Mesenchymal stem cell (in vitro differentiated cells and primary cell): ENCODE measurements at regions not wholly inside any gene's neighbourhood (a gene's known extent, or its start where the extent isn't known, plus 50 kb on each side); places are given as distances from the start of the nearest gene placed in this dataset.
A peak's percentile ranks its signal among the peaks of the same experiment; 100 is the strongest.

ENCODE experiments used
- DNase-seq: peaks from one replicate; pipeline ENCODE4 v3.0.0-alpha.2; 2013
- H2AFZ ChIP-seq: one replicate; pipeline ENCODE4 v1.6.1; 2013; ENCODE audit warnings: low read depth, mild to moderate bottlenecking, control low read depth, inconsistent platforms, low read length, moderate library complexity
- H2AK5ac ChIP-seq: 2 replicates; pipeline ENCODE4 v1.6.1; 2013; ENCODE audit warnings: low read length, moderate library complexity, mild to moderate bottlenecking, inconsistent platforms; ENCODE audit not compliant: severe bottlenecking
- H2BK120ac ChIP-seq: one replicate; pipeline ENCODE4 v1.6.1; 2013; ENCODE audit warnings: low read depth, mild to moderate bottlenecking, inconsistent platforms, low read length, moderate library complexity
- H2BK12ac ChIP-seq, 2 experiments: one replicate each; pipeline ENCODE4 v1.6.1; 2013; ENCODE audit warnings: inconsistent platforms in 2 of 2, low read length in 2 of 2, mild to moderate bottlenecking in 2 of 2, moderate library complexity in 2 of 2, control low read depth in 1 of 2
- H2BK15ac ChIP-seq: one replicate; pipeline ENCODE4 v1.6.1; 2013; ENCODE audit warnings: mild to moderate bottlenecking, low read depth, inconsistent platforms; ENCODE audit not compliant: poor library complexity, severe bottlenecking
- H2BK5ac ChIP-seq: 2 replicates; pipeline ENCODE4 v1.6.1; 2013; ENCODE audit warnings: low read depth, mild to moderate bottlenecking, low read length, control low read depth, inconsistent platforms; ENCODE audit not compliant: poor library complexity, severe bottlenecking
- H3K14ac ChIP-seq, 2 experiments: one replicate each; pipeline ENCODE4 v1.6.1; 2013; ENCODE audit warnings: inconsistent platforms in 2 of 2, low read length in 2 of 2, control low read depth in 1 of 2, mild to moderate bottlenecking in 1 of 2, moderate library complexity in 1 of 2
- H3K18ac ChIP-seq, 2 experiments: one replicate each; pipeline ENCODE4 v1.6.1; 2013; ENCODE audit warnings: inconsistent platforms in 2 of 2, low read length in 2 of 2, control low read depth in 1 of 2, low read depth in 1 of 2, mild to moderate bottlenecking in 1 of 2
- H3K23ac ChIP-seq, 2 experiments: one replicate each; pipeline ENCODE4 v1.6.1; 2013; ENCODE audit warnings: inconsistent platforms in 2 of 2, low read length in 2 of 2, mild to moderate bottlenecking in 2 of 2, moderate library complexity in 2 of 2, control low read depth in 1 of 2
- H3K27ac ChIP-seq: 2 replicates; pipeline ENCODE4 v1.5.1; 2013; ENCODE audit warnings: mild to moderate bottlenecking, moderate library complexity, low read length, control low read depth, inconsistent platforms; ENCODE audit not compliant: poor library complexity, severe bottlenecking
- H3K27me3 ChIP-seq, 2 experiments: 2 replicates each; pipeline versions ENCODE4 v1.6.1 to v1.7.0; 2013; ENCODE audit warnings: low read length in 2 of 2, mild to moderate bottlenecking in 2 of 2, moderate library complexity in 2 of 2, control low read depth in 1 of 2, inconsistent platforms in 1 of 2; ENCODE audit not compliant: control insufficient read depth in 1 of 2, insufficient read depth in 1 of 2
- H3K36me3 ChIP-seq, 2 experiments: 2 replicates each; pipeline versions ENCODE4 v1.6.1 to v1.7.0; 2013; ENCODE audit warnings: low read length in 2 of 2, control low read depth in 1 of 2, inconsistent platforms in 1 of 2, low read depth in 1 of 2, mild to moderate bottlenecking in 1 of 2; ENCODE audit not compliant: insufficient read depth in 2 of 2, control insufficient read depth in 1 of 2
- H3K4ac ChIP-seq, 2 experiments: one replicate each; pipeline ENCODE4 v1.6.1; 2013; ENCODE audit warnings: inconsistent platforms in 2 of 2, low read length in 2 of 2, mild to moderate bottlenecking in 2 of 2, moderate library complexity in 2 of 2, control low read depth in 1 of 2, low read depth in 1 of 2
- H3K4me1 ChIP-seq: 2 replicates; pipeline ENCODE4 v1.6.1; 2013; ENCODE audit warnings: low read depth, low read length, control low read depth; ENCODE audit not compliant: control insufficient read depth, insufficient read depth
- H3K4me2 ChIP-seq: 2 replicates; pipeline ENCODE4 v1.6.1; 2013; ENCODE audit warnings: low read length, mild to moderate bottlenecking, inconsistent platforms; ENCODE audit not compliant: poor library complexity, severe bottlenecking
- H3K4me3 ChIP-seq, 2 experiments: 2 replicates each; pipeline versions ENCODE4 v1.5.1 to v1.7.0; 2013; ENCODE audit warnings: low read length in 2 of 2, mild to moderate bottlenecking in 2 of 2, control low read depth in 1 of 2, low read depth in 1 of 2; ENCODE audit not compliant: insufficient read depth in 1 of 2
- H3K79me1 ChIP-seq: replicated peaks from 2 replicates; pipeline ENCODE4 v1.6.1; 2013; ENCODE audit warnings: mild to moderate bottlenecking, control low read depth, low read length, inconsistent platforms; ENCODE audit not compliant: poor library complexity, severe bottlenecking
- H3K9ac ChIP-seq: 2 replicates; pipeline ENCODE4 v1.7.0; 2013; ENCODE audit warnings: mild to moderate bottlenecking, low read length, moderate library complexity
- H3K9me3 ChIP-seq: 2 replicates; pipeline ENCODE4 v1.7.0; 2013; ENCODE audit warnings: mild to moderate bottlenecking, low read length; ENCODE audit not compliant: control insufficient read depth
- H4K8ac ChIP-seq: one replicate; pipeline ENCODE4 v1.6.1; 2013; ENCODE audit warnings: inconsistent platforms, mild to moderate bottlenecking, low read length, moderate library complexity
- H4K91ac ChIP-seq: one replicate; pipeline ENCODE4 v1.6.1; 2013; ENCODE audit warnings: mild to moderate bottlenecking, low read length, inconsistent platforms
- WGBS: methylation state at CpG from one replicate; pipeline ENCODE4 v1.1.7; 2013; ENCODE audit warnings: mixed read lengths; 5-methylcytosine and 5-hydroxymethylcytosine counted together

DNA sequence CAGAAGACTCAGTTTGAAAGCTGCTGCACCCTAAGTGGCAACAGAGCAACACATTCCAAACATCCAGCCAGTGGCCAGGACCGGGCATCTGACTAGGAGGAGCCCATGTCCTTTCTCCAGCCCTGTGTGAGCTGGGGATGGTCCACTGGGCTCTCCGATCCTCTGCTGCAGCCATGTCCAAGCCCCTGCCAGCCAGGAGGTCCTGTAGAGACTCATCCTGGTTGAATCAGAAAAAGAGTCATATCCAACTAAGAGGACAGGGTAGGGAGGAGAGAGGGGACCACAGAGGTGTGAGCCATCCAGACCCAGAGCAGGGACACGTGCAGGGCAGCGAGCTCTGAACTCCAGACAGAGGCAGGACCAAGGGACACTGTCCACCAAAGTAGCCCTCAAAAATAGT lies 163.0 kb upstream of the CDH5 start:
- no peak overlapping the region for H2AFZ ChIP-seq
- H4K8ac ChIP-seq = no peak overlapping the region
- no peak overlapping the region for H3K4me2 ChIP-seq
- no peaks in the 10 kb centered on the region for H3K36me3 ChIP-seq
- no peaks in the 10 kb centered on the region for H3K27me3 ChIP-seq
- H3K9me3 ChIP-seq = no peaks in the 10 kb centered on the region
- H3K14ac ChIP-seq = no peak overlapping the region
- H2BK12ac ChIP-seq = peak overlapping the region in 1 of 2 experiments; percentile 11
- H2AK5ac ChIP-seq = no peak overlapping the region
- 94% methylated on average over 2 of the region's 4 CpGs for WGBS
- no peak overlapping the region for H3K4me3 ChIP-seq
- H3K4me1 ChIP-seq = no peaks in the 10 kb centered on the region
- no peak overlapping the region for H3K9ac ChIP-seq
- DNase-seq = no peak
- no peaks in the 10 kb centered on the region for H3K79me1 ChIP-seq
- H2BK120ac ChIP-seq = no peak overlapping the region
- no peak overlapping the region for H2BK5ac ChIP-seq
- no peak overlapping the region for H3K27ac ChIP-seq
- H2BK15ac ChIP-seq = no peak overlapping the region
- H3K4ac ChIP-seq = no peak overlapping the region
- no peak overlapping the region for H3K23ac ChIP-seq
- H4K91ac ChIP-seq = no peak overlapping the region
- H3K18ac ChIP-seq = no peak overlapping the region

DNA sequence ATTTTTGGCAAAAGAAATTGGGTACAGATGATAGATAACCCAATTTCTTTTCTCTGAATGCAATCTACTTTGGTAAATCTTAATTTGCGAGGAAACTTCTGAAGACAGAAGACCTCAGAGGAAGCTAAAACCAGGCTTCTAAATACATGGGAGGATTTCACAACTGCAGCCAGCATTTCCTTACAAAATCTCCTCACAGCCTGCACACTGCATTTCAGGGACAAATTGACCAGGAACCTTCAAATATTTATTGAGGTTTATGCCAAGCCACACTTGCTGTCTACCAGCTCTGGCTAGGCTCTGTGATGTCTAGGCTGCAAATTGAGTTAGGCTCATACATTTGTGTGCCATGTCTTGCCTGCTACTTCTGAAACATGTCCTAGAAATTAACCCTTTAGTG lies 167.3 kb upstream of the CDH5 start:
- Histone ChIP-seq H3K4ac (no peak overlapping the region), H3K4me3 (no peak overlapping the region), H2BK5ac (no peak overlapping the region), H3K79me1 (no peaks in the 10 kb centered on the region), H2AFZ (no peak overlapping the region), H3K9ac (no peak overlapping the region), H3K14ac (no peak overlapping the region), H2BK12ac (no peak overlapping the region), H3K27ac (no peak overlapping the region), H4K8ac (no peak overlapping the region), H3K4me1 (no peaks in the 10 kb centered on the region), H3K23ac (no peak overlapping the region), H2AK5ac (no peak overlapping the region), H2BK120ac (no peak overlapping the region), H2BK15ac (no peak overlapping the region), H3K27me3 (no peaks in the 10 kb centered on the region), H3K18ac (no peak overlapping the region), H3K36me3 (no peaks in the 10 kb centered on the region), H4K91ac (no peak overlapping the region), H3K9me3 (no peaks in the 10 kb centered on the region), H3K4me2 (no peak overlapping the region)
- WGBS = 100% methylated on average over 1 of the region's 1 CpG
- peak; percentile 41 for DNase-seq

- Histone ChIP-seq H3K79me1 (no peaks in the 10 kb centered on the region), H3K4ac (no peak overlapping the region), H2AK5ac (no peak overlapping the region), H3K9ac (no peak overlapping the region), H2BK120ac (no peak overlapping the region), H2BK12ac (no peak overlapping the region), H3K36me3 (no peaks in the 10 kb centered on the region), H3K23ac (no peak overlapping the region), H2BK5ac (no peak overlapping the region), H2AFZ (no peak overlapping the region), H3K4me2 (no peak overlapping the region), H3K27me3 (no peaks in the 10 kb centered on the region), H4K91ac (no peak overlapping the region), H3K4me3 (no peak overlapping the region), H2BK15ac (no peak overlapping the region), H3K14ac (no peak overlapping the region), H3K27ac (no peak overlapping the region), H3K18ac (no peak overlapping the region), H3K4me1 (no peaks in the 10 kb centered on the region), H3K9me3 (no peaks in the 10 kb centered on the region), H4K8ac (no peak overlapping the region)
- DNase-seq = no peak
- WGBS = 50% methylated on average over 1 of the region's 3 CpGs
Observed at GRCh38 chr16:66198641-66199040, 167.8 kb upstream of the CDH5 start.

GRCh38 chr16:66197668-66198278 lies 168.7 kb upstream of the CDH5 start:
- H2BK15ac ChIP-seq = no peak overlapping the region
- no peak overlapping the region for H3K4ac ChIP-seq
- H2BK5ac ChIP-seq = no peak overlapping the region
- no peak overlapping the region for H4K8ac ChIP-seq
- no peak overlapping the region for H3K18ac ChIP-seq
- H3K9ac ChIP-seq = no peak overlapping the region
- no peak overlapping the region for H2AK5ac ChIP-seq
- no peak overlapping the region for H3K23ac ChIP-seq
- H3K4me2 ChIP-seq = no peak overlapping the region
- H2BK120ac ChIP-seq = no peak overlapping the region
- H3K27me3 ChIP-seq = no peaks in the 10 kb centered on the region
- H3K4me1 ChIP-seq = no peaks in the 10 kb centered on the region
- no peaks in the 10 kb centered on the region for H3K36me3 ChIP-seq
- 89% methylated on average over 1 of the region's 4 CpGs for WGBS
- no peak overlapping the region for H3K27ac ChIP-seq
- DNase-seq = no peak
- no peak overlapping the region for H3K4me3 ChIP-seq
- no peak overlapping the region for H3K14ac ChIP-seq
- H3K79me1 ChIP-seq = no peaks in the 10 kb centered on the region
- H2AFZ ChIP-seq = no peak overlapping the region
- no peaks in the 10 kb centered on the region for H3K9me3 ChIP-seq
- no peak overlapping the region for H4K91ac ChIP-seq
- H2BK12ac ChIP-seq = no peak overlapping the region
